WERI-Rb-1 (cell line): ENCODE measurements at regions not wholly inside any gene's neighbourhood (a gene's known extent, or its start where the extent isn't known, plus 50 kb on each side); places are given as distances from the start of the nearest gene placed in this dataset.

Source experiments
- DNase-seq: peaks from one replicate; pipeline ENCODE4 v3.0.0-alpha.2; 2020
- H3K27ac ChIP-seq: fragments of 250-450 bp; sonication (Bioruptor Pico); 2 replicates; pipeline ENCODE4 v1.5.1; 2020; ENCODE audit warnings: mild to moderate bottlenecking, moderate library complexity
- H3K27me3 ChIP-seq: fragments of 250-450 bp; sonication (Bioruptor Pico); 2 replicates; pipeline ENCODE4 v1.5.1; 2021; ENCODE audit warnings: mild to moderate bottlenecking, low read depth, moderate library complexity; ENCODE audit not compliant: insufficient read depth, severe bottlenecking
- H3K36me3 ChIP-seq: fragments of 250-450 bp; sonication (Bioruptor Pico); 2 replicates; pipeline ENCODE4 v1.5.1; 2020; ENCODE audit warnings: mild to moderate bottlenecking, moderate library complexity
- H3K4me3 ChIP-seq: 2 replicates; pipeline ENCODE4 v1.5.1; 2011; ENCODE audit warnings: low read depth, mild to moderate bottlenecking, control low read depth, low read length
- H3K9me3 ChIP-seq: fragments of 250-450 bp; sonication (Bioruptor Pico); 2 replicates; pipeline ENCODE4 v1.5.1; 2021; ENCODE audit warnings: mild to moderate bottlenecking, moderate library complexity; ENCODE audit not compliant: severe bottlenecking
- CTCF ChIP-seq: IDR thresholded peaks from 2 replicates; pipeline ENCODE4 v1.5.1; 2011; ENCODE audit warnings: low read depth, mild to moderate bottlenecking, control low read depth, inconsistent platforms, low read length

- Histone ChIP-seq H3K36me3 (no peaks in the 10 kb centered on the region), H3K27me3 (peaks cover 16% of the 10 kb centered on the region), H3K27ac (no peak overlapping the region), H3K9me3 (no peaks in the 10 kb centered on the region), H3K4me3 (no peak overlapping the region)
- DNase-seq = no peak
- TF ChIP-seq CTCF = no peak
Measured at GRCh38 chr15:39447346-39447745, 133.5 kb upstream of the THBS1 start.

- no peaks in the 10 kb centered on the region for H3K9me3 ChIP-seq
- TF ChIP-seq CTCF = no peak
- no peak overlapping the region for H3K27ac ChIP-seq
- no peaks in the 10 kb centered on the region for H3K36me3 ChIP-seq
- DNase-seq = no peak
- no peak overlapping the region for H3K4me3 ChIP-seq
- H3K27me3 ChIP-seq = peaks cover 19% of the 10 kb centered on the region
Measured at GRCh38 chr15:39447881-39448280, 133.0 kb upstream of the THBS1 start.

- TF ChIP-seq CTCF = no peak
- H3K9me3 ChIP-seq = no peaks in the 10 kb centered on the region
- H3K27me3 ChIP-seq = peaks cover 24% of the 10 kb centered on the region
- DNase-seq = no peak
- H3K27ac ChIP-seq = no peak overlapping the region
- H3K4me3 ChIP-seq = no peak overlapping the region
- no peaks in the 10 kb centered on the region for H3K36me3 ChIP-seq
Measured at GRCh38 chr15:39448409-39448808, 132.5 kb upstream of the THBS1 start.

GRCh38 chr15:39451121-39451688 lies 129.7 kb upstream of the THBS1 start:
- H3K4me3 ChIP-seq = no peak overlapping the region
- H3K36me3 ChIP-seq = no peaks in the 10 kb centered on the region
- H3K9me3 ChIP-seq = no peaks in the 10 kb centered on the region
- no peak overlapping the region for H3K27ac ChIP-seq
- H3K27me3 ChIP-seq = peaks cover 32% of the 10 kb centered on the region
- DNase-seq = no peak
- TF ChIP-seq CTCF = no peak

- Histone ChIP-seq H3K9me3 (no peaks in the 10 kb centered on the region), H3K36me3 (no peaks in the 10 kb centered on the region), H3K27ac (no peak overlapping the region), H3K4me3 (no peak overlapping the region), H3K27me3 (peaks cover 33% of the 10 kb centered on the region)
- DNase-seq = no peak
- TF ChIP-seq CTCF = no peak
Measured at GRCh38 chr15:39451871-39452270, 129.0 kb upstream of the THBS1 start.

GRCh38 chr15:39453620-39454019 lies 127.3 kb upstream of the THBS1 start:
- no peak for DNase-seq
- Histone ChIP-seq H3K36me3 (no peaks in the 10 kb centered on the region), H3K27me3 (peaks cover 36% of the 10 kb centered on the region), H3K27ac (no peak overlapping the region), H3K4me3 (no peak overlapping the region), H3K9me3 (peaks cover 4% of the 10 kb centered on the region)
- no peak for TF ChIP-seq CTCF
